Panc1 (cell line): ENCODE measurements at regions not wholly inside any gene's neighbourhood (a gene's known extent, or its start where the extent isn't known, plus 50 kb on each side); places are given as distances from the start of the nearest gene placed in this dataset.

Experiments used
- ATAC-seq: fragments of 200-7000 bp; cut with Tn5 transposase; 2 replicates; pipeline ENCODE4 v1.9.1; 2020; ENCODE audit warnings: mild to moderate bottlenecking, moderate library complexity
- BruUV-seq: library from RNA; stranded (reverse); fragments of 400-500 nt; replicated peaks from 2 replicates; lab custom pipeline; 2021; lab: Mats Ljungman, UMichigan
- CTCF ChIA-PET: fragments of 300-600 bp; sonication (Branson Sonifier 250); formaldehyde crosslinking; loops from one replicate; lab custom pipeline; 2022; ENCODE audit warnings: antibody characterized with exemption; lab: Charles Lee
- POLR2A ChIA-PET: fragments of 300-600 bp; sonication (Branson Sonifier 250); formaldehyde crosslinking; loops from one replicate; lab custom pipeline; 2022; ENCODE audit warnings: antibody characterized with exemption; lab: Charles Lee
- DNase-seq: peaks from one replicate; pipeline ENCODE4 v3.0.0-alpha.2; 2010; ENCODE audit warnings: low read depth, low spot score
- H3K27ac ChIP-seq: 2 replicates; pipeline ENCODE4 v1.5.1; 2011; ENCODE audit warnings: mild to moderate bottlenecking, low read length, inconsistent platforms
- H3K27me3 ChIP-seq: fragments of 200-500 bp; sonication (Bioruptor generic); 2 replicates; pipeline ENCODE4 v1.6.0; 2014; ENCODE audit warnings: low read length, inconsistent platforms; ENCODE audit not compliant: control insufficient read depth, insufficient read depth
- H3K36me3 ChIP-seq: fragments of 200-500 bp; sonication (Bioruptor generic); 2 replicates; pipeline ENCODE4 v1.5.1; 2014; ENCODE audit warnings: inconsistent platforms, mild to moderate bottlenecking, low read length, moderate library complexity; ENCODE audit not compliant: control insufficient read depth, insufficient read depth
- H3K4me1 ChIP-seq: 2 replicates; pipeline ENCODE4 v1.5.1; 2011; ENCODE audit warnings: inconsistent platforms, mild to moderate bottlenecking, low read length, moderate library complexity; ENCODE audit not compliant: control insufficient read depth, insufficient read depth
- H3K4me3 ChIP-seq, 2 experiments: 2 replicates each; pipeline ENCODE4 v1.5.1; 2011 to 2012; ENCODE audit warnings: low read depth in 2 of 2, low read length in 2 of 2, mild to moderate bottlenecking in 2 of 2, inconsistent platforms in 1 of 2, moderate library complexity in 1 of 2
- H3K9me3 ChIP-seq: fragments of 200-500 bp; sonication (Bioruptor generic); 2 replicates; pipeline ENCODE4 v1.5.1; 2014; ENCODE audit warnings: low read depth, mild to moderate bottlenecking, inconsistent platforms, low read length, moderate library complexity; ENCODE audit not compliant: control insufficient read depth, insufficient read depth
- POLR2AphosphoS5 ChIP-seq: IDR thresholded peaks from 2 replicates; pipeline ENCODE4 v1.6.1; 2012; ENCODE audit warnings: mild to moderate bottlenecking, low read depth, low read length, moderate library complexity
- REST ChIP-seq, 2 experiments: IDR thresholded peaks; 2 replicates each; pipeline ENCODE4 v1.6.1; 2011 to 2012; ENCODE audit warnings: low read depth in 2 of 2, control low read depth in 1 of 2, low read length in 1 of 2, mild to moderate bottlenecking in 1 of 2, moderate library complexity in 1 of 2; ENCODE audit not compliant: insufficient read depth in 1 of 2
- SIN3A ChIP-seq: IDR thresholded peaks from 2 replicates; pipeline ENCODE4 v1.6.1; 2012; ENCODE audit warnings: low read depth, mild to moderate bottlenecking, low read length, moderate library complexity, borderline replicate concordance; ENCODE audit not compliant: insufficient read depth
- TCF7L2 ChIP-seq: IDR thresholded peaks from 2 replicates; pipeline ENCODE4 v1.6.1; 2011; ENCODE audit warnings: mild to moderate bottlenecking, low read depth, low read length, inconsistent platforms
- in situ Hi-C: cut with HindIII; loops from 2 replicates; pipeline ENCODE4 v1.10.0; 2016; ENCODE audit warnings: low sequenced_read_pairs, low pct_unique_long_range_greater_than_20kb
- intact Hi-C: fragments of 100-400 bp; cut with micrococcal nuclease; formaldehyde crosslinking; loops from one replicate; pipeline ENCODE4 v1.10.0; 2022; ENCODE audit not compliant: unreplicated experiment
- TF ChIP-seq, protein P1 (sequence below): fragments of 450-650 bp; IDR thresholded peaks from 2 replicates; pipeline ENCODE4 v1.5.1; 2017; ENCODE audit warnings: mild to moderate bottlenecking

DNA sequence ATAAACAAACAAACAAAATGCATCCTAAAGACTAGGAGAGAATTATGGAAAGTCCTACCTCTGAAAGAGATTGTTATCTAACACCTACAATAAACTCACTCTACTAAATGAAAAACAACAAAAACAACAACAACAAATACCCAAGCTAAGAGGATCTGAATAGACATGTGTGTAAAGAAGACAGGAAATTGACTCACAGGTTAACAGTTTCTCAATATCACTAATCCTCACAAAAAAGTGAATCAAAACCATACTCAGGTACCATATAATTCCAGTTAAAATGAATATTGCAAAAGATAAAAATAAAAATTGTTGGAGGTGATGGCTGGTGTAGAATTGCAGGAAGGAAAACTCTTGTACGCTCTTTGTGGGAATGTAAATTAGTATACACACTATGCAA is 110.4 kb upstream of the TOP3B start:
- no TSS peak for BruUV-seq
- POLR2A ChIA-PET: no interaction called here
- in situ Hi-C loops: no loop called here
- intact Hi-C loops: no loop called here
- Histone ChIP-seq H3K36me3 (no peaks in the 10 kb centered on the region), H3K9me3 (no peaks in the 10 kb centered on the region), H3K4me1 (no peaks in the 10 kb centered on the region), H3K27me3 (peaks cover 2% of the 10 kb centered on the region), H3K4me3 (no peak overlapping the region), H3K27ac (no peak overlapping the region)
- TF ChIP-seq TCF7L2: no peak
- no peak for TF ChIP-seq POLR2AphosphoS5
- TF ChIP-seq, protein P1, sequence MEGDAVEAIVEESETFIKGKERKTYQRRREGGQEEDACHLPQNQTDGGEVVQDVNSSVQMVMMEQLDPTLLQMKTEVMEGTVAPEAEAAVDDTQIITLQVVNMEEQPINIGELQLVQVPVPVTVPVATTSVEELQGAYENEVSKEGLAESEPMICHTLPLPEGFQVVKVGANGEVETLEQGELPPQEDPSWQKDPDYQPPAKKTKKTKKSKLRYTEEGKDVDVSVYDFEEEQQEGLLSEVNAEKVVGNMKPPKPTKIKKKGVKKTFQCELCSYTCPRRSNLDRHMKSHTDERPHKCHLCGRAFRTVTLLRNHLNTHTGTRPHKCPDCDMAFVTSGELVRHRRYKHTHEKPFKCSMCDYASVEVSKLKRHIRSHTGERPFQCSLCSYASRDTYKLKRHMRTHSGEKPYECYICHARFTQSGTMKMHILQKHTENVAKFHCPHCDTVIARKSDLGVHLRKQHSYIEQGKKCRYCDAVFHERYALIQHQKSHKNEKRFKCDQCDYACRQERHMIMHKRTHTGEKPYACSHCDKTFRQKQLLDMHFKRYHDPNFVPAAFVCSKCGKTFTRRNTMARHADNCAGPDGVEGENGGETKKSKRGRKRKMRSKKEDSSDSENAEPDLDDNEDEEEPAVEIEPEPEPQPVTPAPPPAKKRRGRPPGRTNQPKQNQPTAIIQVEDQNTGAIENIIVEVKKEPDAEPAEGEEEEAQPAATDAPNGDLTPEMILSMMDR: no peak
- no peak for TF ChIP-seq SIN3A
- TF ChIP-seq REST (IDR thresholded peaks at IDR 0.05; ENCODE audit: insufficient read depth in 1 of 2, low read depth in 2 of 2, low read length in 1 of 2): no peak
- CTCF ChIA-PET: no interaction called here
- no peak for ATAC-seq
- no peak for DNase-seq

- in situ Hi-C loops (no loop called here), intact Hi-C loops (no loop called here)
- no peaks in the 10 kb centered on the region for H3K9me3 ChIP-seq
- CTCF ChIA-PET: no interaction called here
- no peaks in the 10 kb centered on the region for H3K4me1 ChIP-seq
- no peak overlapping the region for H3K4me3 ChIP-seq
- no peaks in the 10 kb centered on the region for H3K36me3 ChIP-seq
- DNase-seq (no peak), ATAC-seq (no peak)
- no peak overlapping the region for H3K27ac ChIP-seq
- no peak for TF ChIP-seq TCF7L2
- TF ChIP-seq, protein P1: no peak
- no peak for TF ChIP-seq SIN3A
- no peak for TF ChIP-seq POLR2AphosphoS5
- no peak for TF ChIP-seq REST (IDR thresholded peaks at IDR 0.05; ENCODE audit: insufficient read depth in 1 of 2, low read depth in 2 of 2, low read length in 1 of 2)
- POLR2A ChIA-PET: no interaction called here
- BruUV-seq: no TSS peak
- peaks cover 2% of the 10 kb centered on the region for H3K27me3 ChIP-seq
These were observed 109.5 kb upstream of the TOP3B start for GRCh38 chr22:22092101-22092500.
